HG03521 (cell line): ENCODE measurements at regions not wholly inside any gene's neighbourhood (a gene's known extent, or its start where the extent isn't known, plus 50 kb on each side); places are given as distances from the start of the nearest gene placed in this dataset.

Experiments
- ATAC-seq: cut with Tn5 transposase; IDR thresholded peaks from one replicate; pipeline ENCODE4 v1.9.1; 2021; ENCODE audit warnings: mild to moderate bottlenecking, moderate library complexity; ENCODE audit not compliant: unreplicated experiment

DNA sequence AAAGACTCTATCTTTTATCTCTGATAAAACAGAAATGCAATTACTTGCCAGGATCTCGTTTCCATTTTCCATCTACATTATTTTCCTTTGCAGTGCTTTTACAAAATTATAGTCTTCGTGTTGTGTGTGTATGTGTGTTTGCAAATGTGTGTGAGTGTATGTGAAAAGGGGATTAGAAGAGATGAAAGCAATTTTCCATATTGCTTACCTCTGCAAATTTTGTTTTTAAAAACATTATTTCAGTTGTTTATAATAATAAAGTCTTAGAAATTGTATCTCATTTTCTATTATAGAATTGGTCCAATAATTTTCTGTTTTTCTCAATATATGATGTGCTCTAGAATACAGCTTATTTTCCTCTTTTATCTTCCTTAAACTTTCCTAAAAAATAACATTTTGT, 421.3 kb upstream of the ANKRD30A start:
- no peak for ATAC-seq

- no peak for ATAC-seq
Observed at GRCh38 chr10:36703179-36703578, 422.2 kb upstream of the ANKRD30A start.

- no peak for ATAC-seq
Observed at GRCh38 chr10:36700123-36700522, 425.3 kb upstream of the ANKRD30A start.

DNA sequence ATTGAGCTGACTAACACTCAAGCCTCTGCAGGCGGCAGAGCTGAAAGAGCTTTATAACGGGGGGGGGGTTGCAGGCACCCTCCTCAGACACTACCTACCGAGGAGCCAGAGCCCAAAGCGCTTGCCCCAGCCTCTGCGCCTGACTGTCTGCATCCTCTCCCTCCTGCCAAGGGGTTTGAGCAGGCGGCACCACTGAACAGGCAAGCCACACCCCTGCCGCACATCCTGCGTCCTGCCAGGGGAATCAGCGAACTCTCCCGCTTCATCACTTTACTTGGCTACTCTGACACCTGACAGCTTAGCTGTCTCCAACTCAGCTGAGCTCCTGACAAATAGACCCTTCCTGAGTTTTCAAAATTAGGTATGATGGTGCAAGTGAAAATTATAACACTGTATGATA, 432.6 kb upstream of the ANKRD30A start:
- no peak for ATAC-seq

GRCh38 chr10:36688717-36689116, 436.7 kb upstream of the ANKRD30A start:
- ATAC-seq, result no peak

- ATAC-seq, result no peak
Observed at GRCh38 chr10:36683421-36683820, 442.0 kb upstream of the ANKRD30A start.

GRCh38 chr10:36681751-36682632, 443.4 kb upstream of the ANKRD30A start:
- ATAC-seq, result no peak

DNA sequence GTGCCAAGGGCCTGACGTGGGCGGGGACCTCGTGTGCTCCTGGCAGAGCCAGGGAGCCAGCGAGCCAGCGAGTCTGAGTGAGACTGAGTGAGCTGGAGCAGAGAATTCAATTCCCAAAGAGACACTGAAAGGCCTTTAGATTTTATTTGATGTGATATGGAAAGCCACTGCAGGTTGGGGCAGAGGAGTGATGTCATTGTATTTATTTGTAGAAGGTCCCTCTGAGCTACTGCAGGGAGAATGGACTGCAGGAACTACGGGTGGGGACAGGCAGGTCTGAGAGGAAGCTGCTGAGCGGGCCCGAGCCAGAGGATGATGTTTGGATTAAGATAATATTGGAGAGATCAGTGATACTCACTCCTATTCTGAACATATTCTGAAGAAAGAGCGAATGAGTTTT, 445.8 kb upstream of the ANKRD30A start:
- ATAC-seq, result no peak

DNA sequence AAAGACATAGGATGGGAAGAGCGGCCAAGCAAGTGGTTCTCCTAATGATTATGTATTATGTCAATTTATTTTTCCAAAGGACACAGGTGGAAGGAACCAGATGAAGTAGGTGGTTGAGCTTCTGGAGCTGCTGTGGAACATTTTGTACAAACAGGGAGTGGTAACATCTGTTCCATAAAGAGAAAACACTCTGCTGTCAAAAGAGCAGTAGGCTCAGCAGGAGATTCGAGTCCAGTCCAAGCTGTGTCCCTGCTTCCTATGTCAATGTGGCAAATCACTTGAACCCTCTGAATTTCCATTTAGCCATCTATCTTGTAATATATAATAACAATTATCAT, 448.0 kb upstream of the ANKRD30A start:
- no peak for ATAC-seq

DNA sequence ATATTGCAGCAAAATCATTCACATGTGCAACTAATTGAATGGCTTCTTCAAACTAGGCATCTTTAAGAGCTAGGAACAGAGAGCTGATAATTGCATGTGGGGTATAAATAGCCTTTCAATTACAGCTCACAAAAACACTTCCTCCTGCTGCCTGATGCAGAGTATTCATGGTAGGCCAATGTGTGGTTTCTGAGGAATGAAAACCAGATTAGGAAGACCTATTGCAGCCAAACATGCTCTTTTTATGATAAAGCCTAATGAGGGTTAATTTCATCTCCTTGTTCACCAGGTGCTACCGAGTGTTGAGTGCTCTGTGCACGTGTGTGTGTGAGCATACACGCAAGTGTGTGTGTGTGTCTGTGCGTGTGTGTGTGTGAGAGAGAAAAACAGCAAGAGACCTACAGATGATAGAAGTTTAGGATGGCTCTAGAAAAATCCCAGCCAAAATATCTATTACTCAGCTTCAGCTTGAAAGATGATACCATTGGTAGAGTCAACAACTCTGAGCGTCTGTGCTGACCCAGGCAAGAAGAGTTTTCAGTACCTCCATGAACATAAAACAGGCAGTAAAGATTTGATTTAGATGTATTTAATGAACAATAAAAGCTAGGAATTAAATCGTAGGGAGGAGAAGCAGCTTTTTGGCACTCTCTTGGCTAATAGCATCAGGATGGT, 448.5 kb upstream of the ANKRD30A start:
- no peak for ATAC-seq

DNA sequence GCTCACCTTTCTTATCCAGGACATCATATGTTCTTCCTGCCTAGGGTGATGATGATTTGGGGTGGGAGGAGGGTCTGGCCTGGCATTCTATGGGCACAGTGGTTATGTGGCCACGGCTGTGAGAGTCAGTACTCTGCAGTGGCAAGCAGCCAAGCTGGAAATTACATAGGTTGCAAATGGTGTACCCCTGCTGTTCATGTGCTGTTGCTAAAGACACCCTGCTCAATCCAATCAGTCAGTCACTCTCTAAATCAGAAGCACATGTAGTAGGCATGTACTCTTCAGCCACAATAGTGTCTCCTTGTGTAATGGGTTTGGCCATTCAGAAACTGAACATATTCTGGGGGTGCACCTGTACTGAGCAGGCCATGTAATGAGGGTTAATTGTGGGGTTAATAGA, 449.1 kb upstream of the ANKRD30A start:
- ATAC-seq, result no peak

DNA sequence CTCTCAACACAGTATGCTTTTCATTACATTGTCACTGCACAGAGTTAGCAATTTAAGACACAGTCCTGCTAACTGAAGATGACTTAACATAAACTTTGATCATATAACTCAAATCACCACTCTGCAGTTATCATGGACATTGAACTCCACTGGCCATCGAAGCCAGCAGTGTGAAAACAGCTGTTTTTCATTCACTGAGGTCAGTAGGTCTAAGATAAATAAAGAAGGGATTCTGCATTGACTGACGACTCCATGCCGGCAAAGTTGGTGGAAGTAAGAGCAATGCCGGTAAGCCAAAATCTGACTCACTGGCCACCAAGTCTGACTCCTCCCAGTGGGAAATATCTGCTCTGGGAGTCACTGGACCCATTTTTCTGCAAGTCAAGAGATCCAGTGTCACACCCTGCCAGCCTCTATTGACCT, 449.9 kb upstream of the ANKRD30A start:
- no peak for ATAC-seq

DNA sequence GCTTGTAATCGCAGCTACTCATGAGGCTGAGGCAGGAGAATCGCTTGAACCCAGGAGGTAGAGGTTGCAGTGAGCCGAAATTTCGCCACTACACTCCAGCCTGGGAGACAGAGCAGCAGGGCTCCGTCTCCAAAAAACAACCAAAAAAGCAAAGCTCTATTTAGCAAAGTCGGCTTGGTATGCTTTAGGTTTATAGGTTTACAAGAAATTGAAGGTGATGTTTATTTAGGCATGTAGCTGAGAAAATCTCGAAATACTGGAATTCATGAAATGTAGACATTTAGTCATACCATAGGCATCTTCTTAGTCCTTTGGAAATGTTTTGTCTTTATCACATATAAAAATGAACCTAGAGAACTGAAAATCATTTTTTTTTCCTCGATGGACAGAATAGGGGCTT, 453.8 kb upstream of the ANKRD30A start:
- ATAC-seq, result no peak

- ATAC-seq, result no peak
Observed at GRCh38 chr10:36670621-36671402, 454.6 kb upstream of the ANKRD30A start.

- ATAC-seq, result no peak
Observed at GRCh38 chr10:36669615-36670352, 455.6 kb upstream of the ANKRD30A start.

GRCh38 chr10:36666451-36666850, 458.9 kb upstream of the ANKRD30A start:
- no peak for ATAC-seq

DNA sequence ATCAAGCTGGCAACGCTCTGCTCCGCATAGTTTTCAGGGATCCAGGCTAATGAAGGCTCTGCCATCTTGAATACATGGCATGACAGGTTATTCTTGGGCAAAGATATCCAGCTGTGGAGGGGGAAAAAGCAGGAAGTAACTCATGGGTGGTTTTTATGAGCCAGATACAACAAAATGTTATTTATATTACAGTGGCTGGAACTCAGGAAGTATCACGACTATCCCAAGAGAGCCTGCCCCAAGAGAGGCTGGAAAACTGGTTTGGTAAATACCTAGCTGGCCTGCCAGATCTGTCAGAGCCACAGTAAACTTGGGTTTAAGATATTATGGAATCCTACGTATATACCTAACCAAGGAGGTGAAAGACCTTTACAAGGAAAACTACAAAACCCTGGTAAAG, 462.8 kb upstream of the ANKRD30A start:
- no peak for ATAC-seq

DNA sequence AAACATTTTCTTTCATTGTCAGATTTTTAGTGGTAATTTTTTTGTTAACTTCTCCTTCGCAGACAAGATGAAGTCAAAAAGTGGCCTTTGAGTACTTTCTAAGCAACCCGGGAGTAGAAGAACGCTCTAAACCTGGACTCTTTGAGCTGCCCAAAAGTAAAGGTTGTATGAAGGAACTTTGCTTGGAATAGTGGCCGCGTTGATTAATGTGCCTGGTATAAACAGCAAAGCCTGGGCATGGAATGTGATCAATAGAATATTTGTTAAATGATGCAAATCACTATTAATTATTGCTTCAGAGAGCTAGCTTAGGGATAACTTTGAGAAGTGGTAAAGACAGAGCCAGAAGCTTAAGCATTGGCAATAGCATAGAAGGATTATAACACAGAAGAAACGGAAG, 475.1 kb upstream of the ANKRD30A start:
- no peak for ATAC-seq

DNA sequence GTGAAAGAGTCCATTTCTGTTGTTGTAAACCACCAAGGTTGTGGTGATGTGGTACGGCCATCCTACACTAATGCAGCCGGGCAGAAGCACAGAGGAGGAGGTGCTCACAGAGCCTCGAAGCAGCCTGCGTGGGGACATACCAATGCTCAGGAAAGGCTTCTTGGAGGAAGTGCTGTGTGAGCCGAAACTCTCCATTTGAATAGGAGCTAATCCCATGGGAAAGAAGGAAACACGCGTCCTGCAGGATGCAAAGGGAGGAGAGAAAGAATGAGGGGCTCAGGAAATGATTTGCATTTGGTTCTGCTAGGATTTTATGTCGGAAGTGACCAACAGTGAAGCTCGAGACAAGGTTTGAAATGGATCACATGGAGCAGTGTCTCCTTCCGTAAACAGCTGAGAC, 477.9 kb upstream of the ANKRD30A start:
- no peak for ATAC-seq

GRCh38 chr10:36640626-36641025, 484.8 kb upstream of the ANKRD30A start:
- no peak for ATAC-seq
